GM23248 (cell line): ENCODE measurements at regions not wholly inside any gene's neighbourhood (a gene's known extent, or its start where the extent isn't known, plus 50 kb on each side); places are given as distances from the start of the nearest gene placed in this dataset.

ENCODE experiments used
- DNase-seq: peaks from one replicate; pipeline ENCODE4 v3.0.0-alpha.2; 2015
- H2AFZ ChIP-seq: fragments of 200-600 bp; sonication (generic); 2 replicates; pipeline ENCODE4 v1.6.1; 2016; ENCODE audit warnings: antibody characterized with exemption
- H3F3A ChIP-seq: fragments of 200-600 bp; sonication (generic); 2 replicates; pipeline ENCODE4 v1.6.1; 2016; ENCODE audit warnings: mild to moderate bottlenecking, antibody characterized with exemption, mixed run types; ENCODE audit not compliant: insufficient read depth
- H3K27ac ChIP-seq: fragments of 200-600 bp; sonication (generic); 2 replicates; pipeline ENCODE4 v1.5.1; 2016; ENCODE audit warnings: mild to moderate bottlenecking
- H3K27me3 ChIP-seq: fragments of 200-600 bp; sonication (generic); replicated peaks from 2 replicates; pipeline ENCODE4 v1.6.1; 2016; ENCODE audit warnings: mild to moderate bottlenecking; ENCODE audit not compliant: insufficient read depth
- H3K36me3 ChIP-seq: fragments of 200-600 bp; sonication (generic); 2 replicates; pipeline ENCODE4 v1.6.1; 2016; ENCODE audit warnings: low read depth, mild to moderate bottlenecking
- H3K4me1 ChIP-seq: fragments of 200-600 bp; sonication (generic); 2 replicates; pipeline ENCODE4 v1.6.1; 2016; ENCODE audit warnings: mild to moderate bottlenecking; ENCODE audit not compliant: insufficient read depth
- H3K4me2 ChIP-seq: fragments of 200-600 bp; sonication (generic); one replicate; pipeline ENCODE4 v1.6.1; 2016; ENCODE audit warnings: mild to moderate bottlenecking; ENCODE audit not compliant: unreplicated experiment
- H3K4me3 ChIP-seq: fragments of 200-600 bp; sonication (generic); 2 replicates; pipeline ENCODE4 v1.5.1; 2016; ENCODE audit warnings: mild to moderate bottlenecking
- H3K79me2 ChIP-seq: fragments of 200-600 bp; sonication (generic); 2 replicates; pipeline ENCODE4 v1.6.1; 2016; ENCODE audit warnings: mild to moderate bottlenecking; ENCODE audit not compliant: insufficient read depth
- H3K9ac ChIP-seq: fragments of 200-600 bp; sonication (generic); 2 replicates; pipeline ENCODE4 v1.6.1; 2016; ENCODE audit warnings: mild to moderate bottlenecking
- H3K9me2 ChIP-seq: fragments of 200-600 bp; sonication (generic); 2 replicates; pipeline ENCODE4 v1.6.1; 2016; ENCODE audit warnings: mixed run types, mild to moderate bottlenecking, moderate library complexity; ENCODE audit not compliant: insufficient read depth
- H3K9me3 ChIP-seq: fragments of 200-600 bp; sonication (generic); one replicate; pipeline ENCODE4 v1.6.1; 2017; ENCODE audit warnings: low read depth
- H4K20me1 ChIP-seq: fragments of 200-600 bp; sonication (generic); 2 replicates; pipeline ENCODE4 v1.6.0; 2016; ENCODE audit not compliant: insufficient read depth
- EZH2 ChIP-seq: fragments of 200-600 bp; sonication (generic); IDR thresholded peaks from 2 replicates; pipeline ENCODE4 v1.6.1; 2018; ENCODE audit warnings: antibody characterized with exemption, mild to moderate bottlenecking; ENCODE audit not compliant: insufficient read depth, poor library complexity, severe bottlenecking
- EZH2phosphoT487 ChIP-seq: fragments of 200-600 bp; sonication (generic); IDR thresholded peaks from 2 replicates; pipeline ENCODE4 v1.6.1; 2018; ENCODE audit warnings: antibody characterized with exemption, moderate library complexity, mild to moderate bottlenecking, low read depth; ENCODE audit not compliant: insufficient read depth
- WGBS, 2 experiments: methylation state at CpG; one replicate each; pipeline ENCODE4 v1.1.6; 2015 to 2017; ENCODE audit warnings: low lambda C conversion rate in 2 of 2, low coverage in 1 of 2; ENCODE audit errors: missing lambda C conversion rate in 2 of 2; 5-methylcytosine and 5-hydroxymethylcytosine counted together
- in situ Hi-C: fragments of 300-500 bp; cut with MboI; formaldehyde crosslinking; loops from 2 replicates; pipeline ENCODE4 v1.15.0; 2020

GRCh38 chr6:11442495-11442894 lies 95.1 kb upstream of the TMEM170B start:
- 76 to 77% methylated on average over 2 of the region's 2 CpGs for WGBS, 2 experiments
- Histone ChIP-seq H3K4me1 (no peaks in the 10 kb centered on the region), H3K27me3 (no peaks in the 10 kb centered on the region), H3K36me3 (no peaks in the 10 kb centered on the region), H3K9ac (no peak overlapping the region), H4K20me1 (no peaks in the 10 kb centered on the region), H3K27ac (no peak overlapping the region), H3K9me2 (no peaks in the 10 kb centered on the region), H3K79me2 (no peaks in the 10 kb centered on the region), H2AFZ (no peak overlapping the region), H3K4me3 (no peak overlapping the region), H3K4me2 (no peak overlapping the region), H3K9me3 (no peaks in the 10 kb centered on the region), H3F3A (no peaks in the 10 kb centered on the region)
- DNase-seq, result no peak
- in situ Hi-C loops, result no loop called here
- TF ChIP-seq EZH2 (no peak), EZH2phosphoT487 (no peak)

- Histone ChIP-seq H3K9me3 (no peaks in the 10 kb centered on the region), H3K27me3 (no peaks in the 10 kb centered on the region), H3K36me3 (no peaks in the 10 kb centered on the region), H2AFZ (no peak overlapping the region), H3K4me3 (no peak overlapping the region), H3K4me1 (peaks cover 5% of the 10 kb centered on the region), H3K79me2 (no peaks in the 10 kb centered on the region), H3K4me2 (no peak overlapping the region), H3K9ac (no peak overlapping the region), H4K20me1 (no peaks in the 10 kb centered on the region), H3F3A (peaks cover 7% of the 10 kb centered on the region; the same call in 1 of the 2 replicates), H3K27ac (no peak overlapping the region), H3K9me2 (no peaks in the 10 kb centered on the region)
- WGBS, 2 experiments, result 89 to 97% methylated on average over 2 of the region's 2 CpGs
- in situ Hi-C loops, result no loop called here
- TF ChIP-seq EZH2, result no peak
- no peak for TF ChIP-seq EZH2phosphoT487
- no peak for DNase-seq
These were observed 97.7 kb upstream of the TMEM170B start for GRCh38 chr6:11439876-11440275.

- DNase-seq, result no peak
- Histone ChIP-seq H3K4me3 (no peak overlapping the region), H3K36me3 (no peaks in the 10 kb centered on the region), H3K9me2 (no peaks in the 10 kb centered on the region), H4K20me1 (no peaks in the 10 kb centered on the region), H3K9ac (no peak overlapping the region), H3F3A (peaks cover 16% of the 10 kb centered on the region), H3K27me3 (no peaks in the 10 kb centered on the region), H3K4me1 (peaks cover 13% of the 10 kb centered on the region), H3K27ac (no peak overlapping the region), H3K9me3 (no peaks in the 10 kb centered on the region), H2AFZ (no peak overlapping the region), H3K4me2 (no peak overlapping the region), H3K79me2 (no peaks in the 10 kb centered on the region)
- no peak for TF ChIP-seq EZH2
- 44 to 57% methylated on average over 2 of the region's 2 CpGs for WGBS, 2 experiments
- in situ Hi-C loops, result no loop called here
These were observed 98.5 kb upstream of the TMEM170B start for GRCh38 chr6:11439017-11439420.

- peaks cover 27% of the 10 kb centered on the region for H3F3A ChIP-seq
- DNase-seq, result peak; percentile 39
- no peak for TF ChIP-seq EZH2
- TF ChIP-seq EZH2phosphoT487, result no peak
- no peaks in the 10 kb centered on the region for H3K36me3 ChIP-seq
- H2AFZ ChIP-seq, result no peak overlapping the region
- no peaks in the 10 kb centered on the region for H3K79me2 ChIP-seq
- H3K9me2 ChIP-seq, result no peaks in the 10 kb centered on the region
- in situ Hi-C loops, result no loop called here
- H3K4me3 ChIP-seq, result no peak overlapping the region
- 46% methylated on average over 6 of the region's 6 CpGs for whole genome bisulfite sequencing, 2 experiments
- no peaks in the 10 kb centered on the region for H3K9me3 ChIP-seq
- no peak overlapping the region for H3K27ac ChIP-seq
- H3K27me3 ChIP-seq, result no peaks in the 10 kb centered on the region
- no peak overlapping the region for H3K9ac ChIP-seq
- H3K4me2 ChIP-seq, result no peak overlapping the region
- H4K20me1 ChIP-seq, result no peaks in the 10 kb centered on the region
- peaks cover 24% of the 10 kb centered on the region for H3K4me1 ChIP-seq
These were observed 99.6 kb upstream of the TMEM170B start for GRCh38 chr6:11437824-11438459.

GRCh38 chr6:11436508-11437096 lies 100.9 kb upstream of the TMEM170B start:
- H2AFZ ChIP-seq, result no peak overlapping the region
- no peaks in the 10 kb centered on the region for H3K27me3 ChIP-seq
- H3K4me2 ChIP-seq, result no peak overlapping the region
- no peak overlapping the region for H3K4me3 ChIP-seq
- H4K20me1 ChIP-seq, result no peaks in the 10 kb centered on the region
- in situ Hi-C loops, result no loop called here
- no peaks in the 10 kb centered on the region for H3K36me3 ChIP-seq
- no peak for DNase-seq
- peaks cover 40% of the 10 kb centered on the region for H3F3A ChIP-seq
- 94 to 97% methylated on average over 6 of the region's 6 CpGs for WGBS, 2 experiments
- H3K9ac ChIP-seq, result no peak overlapping the region
- no peak overlapping the region for H3K27ac ChIP-seq
- H3K9me3 ChIP-seq, result no peaks in the 10 kb centered on the region
- no peaks in the 10 kb centered on the region for H3K9me2 ChIP-seq
- no peak for TF ChIP-seq EZH2phosphoT487
- TF ChIP-seq EZH2, result no peak
- H3K4me1 ChIP-seq, result peaks cover 37% of the 10 kb centered on the region
- no peaks in the 10 kb centered on the region for H3K79me2 ChIP-seq
